ENCODE measurements at regions not wholly inside any gene's neighbourhood (a gene's known extent, or its start where the extent isn't known, plus 50 kb on each side); places are given as distances from the start of the nearest gene placed in this dataset.

DNA sequence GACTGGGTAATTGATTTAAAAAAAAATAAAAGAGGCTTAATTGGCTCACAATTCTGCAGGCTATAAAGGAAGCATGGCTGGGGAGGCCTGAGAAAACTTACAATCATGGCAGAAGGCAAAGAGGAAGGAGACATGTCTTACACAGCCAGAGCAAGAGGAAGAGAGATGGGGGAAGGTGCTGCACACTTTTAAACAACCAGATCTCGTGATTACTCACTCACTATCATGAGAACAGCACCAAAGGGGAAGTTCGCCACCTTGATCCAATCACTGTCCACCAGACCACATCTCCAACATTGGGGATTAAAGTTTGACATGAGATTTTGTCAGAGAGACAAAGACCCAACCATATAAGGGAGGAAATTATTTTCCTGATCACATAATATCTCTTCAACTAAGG is 138.8 kb upstream of the NR4A3 start:
- Histone ChIP-seq H3K79me2 (ENCODE audit: insufficient read depth, low read length) (no peaks in the 10 kb centered on the region), H3K4me2 (ENCODE audit: low read length) (no peak overlapping the region), H4K20me1 (ENCODE audit: insufficient read depth, low read length) (no peaks in the 10 kb centered on the region), H3K27ac (ENCODE audit: low read depth, low read length, poor library complexity, severe bottlenecking) (no peak overlapping the region), H3K4me1 (ENCODE audit: insufficient read depth, low read length, severe bottlenecking) (no peaks in the 10 kb centered on the region), H3K27me3 (ENCODE audit: insufficient read depth, low read length) (no peaks in the 10 kb centered on the region), H3K9ac (ENCODE audit: low read length) (no peak overlapping the region), H3K9me2 (ENCODE audit: low read depth, low read length) (no peaks in the 10 kb centered on the region), H3K9me3 (ENCODE audit: low read length) (no peaks in the 10 kb centered on the region), H3F3A (ENCODE audit: insufficient read depth, low read length) (no peaks in the 10 kb centered on the region), H2AFZ (ENCODE audit: low read length) (no peak overlapping the region), H3K36me3 (ENCODE audit: insufficient read depth, low read length) (no peaks in the 10 kb centered on the region), H3K4me3 (ENCODE audit: low read depth, low read length, poor library complexity, severe bottlenecking) (no peak overlapping the region)
- TF ChIP-seq EZH2 (IDR thresholded peaks at IDR 0.05; ENCODE audit: borderline replicate concordance, low read length) = no peak
- TF ChIP-seq, protein P1, sequence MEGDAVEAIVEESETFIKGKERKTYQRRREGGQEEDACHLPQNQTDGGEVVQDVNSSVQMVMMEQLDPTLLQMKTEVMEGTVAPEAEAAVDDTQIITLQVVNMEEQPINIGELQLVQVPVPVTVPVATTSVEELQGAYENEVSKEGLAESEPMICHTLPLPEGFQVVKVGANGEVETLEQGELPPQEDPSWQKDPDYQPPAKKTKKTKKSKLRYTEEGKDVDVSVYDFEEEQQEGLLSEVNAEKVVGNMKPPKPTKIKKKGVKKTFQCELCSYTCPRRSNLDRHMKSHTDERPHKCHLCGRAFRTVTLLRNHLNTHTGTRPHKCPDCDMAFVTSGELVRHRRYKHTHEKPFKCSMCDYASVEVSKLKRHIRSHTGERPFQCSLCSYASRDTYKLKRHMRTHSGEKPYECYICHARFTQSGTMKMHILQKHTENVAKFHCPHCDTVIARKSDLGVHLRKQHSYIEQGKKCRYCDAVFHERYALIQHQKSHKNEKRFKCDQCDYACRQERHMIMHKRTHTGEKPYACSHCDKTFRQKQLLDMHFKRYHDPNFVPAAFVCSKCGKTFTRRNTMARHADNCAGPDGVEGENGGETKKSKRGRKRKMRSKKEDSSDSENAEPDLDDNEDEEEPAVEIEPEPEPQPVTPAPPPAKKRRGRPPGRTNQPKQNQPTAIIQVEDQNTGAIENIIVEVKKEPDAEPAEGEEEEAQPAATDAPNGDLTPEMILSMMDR (IDR thresholded peaks at IDR 0.05; ENCODE audit: low read length) = no peak

DNA sequence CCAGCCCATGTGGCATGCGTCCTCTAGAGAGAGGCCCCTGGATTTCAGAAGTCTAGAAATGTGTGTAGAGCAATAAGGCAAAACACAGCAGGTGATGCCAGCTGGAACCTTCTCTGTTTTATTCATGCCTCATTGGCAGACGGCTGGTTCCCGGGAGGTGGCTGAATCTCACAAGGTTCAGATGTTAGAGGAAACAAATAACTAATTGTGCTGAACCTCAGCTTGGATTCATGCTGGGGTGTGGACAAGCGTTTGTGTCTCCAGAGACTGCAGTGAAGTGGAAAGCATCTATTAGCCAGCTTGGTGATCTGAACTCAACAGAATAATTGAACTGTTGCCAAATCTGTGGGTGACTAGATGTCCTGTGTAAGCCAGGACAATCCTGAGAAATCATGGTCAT is 131.1 kb upstream of the NR4A3 start:
- TF ChIP-seq EZH2 (IDR thresholded peaks at IDR 0.05; ENCODE audit: borderline replicate concordance, low read length) = no peak
- TF ChIP-seq, protein P1 (IDR thresholded peaks at IDR 0.05; ENCODE audit: low read length) = no peak
- Histone ChIP-seq H3K27me3 (ENCODE audit: insufficient read depth, low read length) (no peaks in the 10 kb centered on the region), H3K36me3 (ENCODE audit: insufficient read depth, low read length) (no peaks in the 10 kb centered on the region), H3K4me3 (ENCODE audit: low read depth, low read length, poor library complexity, severe bottlenecking) (no peak overlapping the region), H3K9me3 (ENCODE audit: low read length) (no peaks in the 10 kb centered on the region), H3K9ac (ENCODE audit: low read length) (no peak overlapping the region), H3K27ac (ENCODE audit: low read depth, low read length, poor library complexity, severe bottlenecking) (no peak overlapping the region), H3K9me2 (ENCODE audit: low read depth, low read length) (no peaks in the 10 kb centered on the region), H4K20me1 (ENCODE audit: insufficient read depth, low read length) (no peaks in the 10 kb centered on the region), H3K79me2 (ENCODE audit: insufficient read depth, low read length) (no peaks in the 10 kb centered on the region), H3F3A (ENCODE audit: insufficient read depth, low read length) (no peaks in the 10 kb centered on the region), H3K4me2 (ENCODE audit: low read length) (no peak overlapping the region), H3K4me1 (ENCODE audit: insufficient read depth, low read length, severe bottlenecking) (no peaks in the 10 kb centered on the region), H2AFZ (ENCODE audit: low read length) (no peak overlapping the region)

DNA sequence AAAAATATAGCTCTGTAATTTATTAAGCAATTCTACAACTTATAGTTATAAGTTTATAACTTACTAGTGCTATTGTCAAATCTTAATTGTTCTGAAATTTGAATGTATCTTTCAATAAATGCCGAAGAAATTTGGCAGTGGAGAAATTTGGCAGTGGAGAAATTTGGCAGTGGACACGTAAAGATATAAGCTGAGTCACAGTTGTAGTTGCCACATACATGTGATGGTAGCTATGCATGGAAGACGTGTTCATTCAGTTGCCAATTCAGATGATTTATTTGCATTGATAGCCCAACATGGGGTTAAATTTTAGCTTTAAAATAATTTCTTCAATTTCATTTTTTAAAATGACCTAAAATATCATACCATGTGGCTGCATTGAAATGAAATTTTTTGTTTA is 127.8 kb upstream of the NR4A3 start:
- Histone ChIP-seq H3K9me2 (ENCODE audit: low read depth, low read length) (no peaks in the 10 kb centered on the region), H4K20me1 (ENCODE audit: insufficient read depth, low read length) (no peaks in the 10 kb centered on the region), H3K4me1 (ENCODE audit: insufficient read depth, low read length, severe bottlenecking) (no peaks in the 10 kb centered on the region), H3F3A (ENCODE audit: insufficient read depth, low read length) (no peaks in the 10 kb centered on the region), H3K79me2 (ENCODE audit: insufficient read depth, low read length) (no peaks in the 10 kb centered on the region), H3K27ac (ENCODE audit: low read depth, low read length, poor library complexity, severe bottlenecking) (no peak overlapping the region), H2AFZ (ENCODE audit: low read length) (no peak overlapping the region), H3K9ac (ENCODE audit: low read length) (no peak overlapping the region), H3K4me2 (ENCODE audit: low read length) (no peak overlapping the region), H3K4me3 (ENCODE audit: low read depth, low read length, poor library complexity, severe bottlenecking) (no peak overlapping the region), H3K27me3 (ENCODE audit: insufficient read depth, low read length) (no peaks in the 10 kb centered on the region), H3K9me3 (ENCODE audit: low read length) (no peaks in the 10 kb centered on the region), H3K36me3 (ENCODE audit: insufficient read depth, low read length) (no peaks in the 10 kb centered on the region)
- TF ChIP-seq, protein P1 (IDR thresholded peaks at IDR 0.05; ENCODE audit: low read length) = no peak
- TF ChIP-seq EZH2 (IDR thresholded peaks at IDR 0.05; ENCODE audit: borderline replicate concordance, low read length) = no peak
